ENCODE measurements at regions not wholly inside any gene's neighbourhood (a gene's known extent, or its start where the extent isn't known, plus 50 kb on each side); places are given as distances from the start of the nearest gene placed in this dataset.

GRCh38 chr18:52286675-52287074, 53.3 kb upstream of the DCC start:
- no peak for DNase-seq (ENCODE audit: low spot score)
- no peaks in the 10 kb centered on the region for H3K9me3 ChIP-seq (ENCODE audit: low read depth)

GRCh38 chr18:52287151-52287550, 52.8 kb upstream of the DCC start:
- Histone ChIP-seq H3K4me2 (no peak overlapping the region), H3K4me1 (no peaks in the 10 kb centered on the region), H4K20me1 (ENCODE audit: low read depth) (no peaks in the 10 kb centered on the region), H3K36me3 (no peaks in the 10 kb centered on the region), H3F3A (ENCODE audit: low read depth) (no peaks in the 10 kb centered on the region), H3K9ac (no peak overlapping the region), H2AFZ (replicated peaks) (no peak overlapping the region), H3K27ac (no peak overlapping the region), H3K9me3 (ENCODE audit: low read depth) (no peaks in the 10 kb centered on the region), H3K4me3 (no peak overlapping the region), H3K79me2 (ENCODE audit: low read depth) (no peaks in the 10 kb centered on the region), H3K27me3 (no peaks in the 10 kb centered on the region)
- H3K36me3 Mint-ChIP-seq: no peaks in the 10 kb centered on the region
- no peak overlapping the region for H3K4me3 Mint-ChIP-seq
- TF ChIP-seq EZH2phosphoT487 (IDR thresholded peaks at IDR 0.05): no peak
- no peak for DNase-seq (ENCODE audit: low spot score)
- H3K27me3 Mint-ChIP-seq (ENCODE audit: insufficient read depth, low read depth): no peaks in the 10 kb centered on the region
- H3K27ac Mint-ChIP-seq: no peak overlapping the region
- H3K9me3 Mint-ChIP-seq: no peaks in the 10 kb centered on the region
- peaks cover 15% of the 10 kb centered on the region for H3K4me1 Mint-ChIP-seq

More at GRCh38 chr18:52286675-52287074, 53.3 kb upstream of the DCC start:
- H3K9me3 Mint-ChIP-seq: no peaks in the 10 kb centered on the region
- H3K4me3 Mint-ChIP-seq: no peak overlapping the region
- Histone ChIP-seq H2AFZ (replicated peaks) (no peak overlapping the region), H4K20me1 (ENCODE audit: low read depth) (no peaks in the 10 kb centered on the region), H3K36me3 (no peaks in the 10 kb centered on the region), H3K79me2 (ENCODE audit: low read depth) (no peaks in the 10 kb centered on the region), H3K4me2 (no peak overlapping the region), H3K9ac (no peak overlapping the region), H3K27ac (no peak overlapping the region), H3K4me3 (no peak overlapping the region), H3K4me1 (no peaks in the 10 kb centered on the region), H3K27me3 (no peaks in the 10 kb centered on the region), H3F3A (ENCODE audit: low read depth) (no peaks in the 10 kb centered on the region)
- peak overlapping the region; percentile 7 for H3K27ac Mint-ChIP-seq
- TF ChIP-seq EZH2phosphoT487 (IDR thresholded peaks at IDR 0.05) (no peak), EZH2 (IDR thresholded peaks at IDR 0.05) (no peak), CTCF (IDR thresholded peaks at IDR 0.05) (no peak)
- H3K36me3 Mint-ChIP-seq: no peaks in the 10 kb centered on the region
- no peaks in the 10 kb centered on the region for H3K27me3 Mint-ChIP-seq (ENCODE audit: insufficient read depth, low read depth)
- H3K4me1 Mint-ChIP-seq: peaks cover 15% of the 10 kb centered on the region

- Mint-ChIP-seq H3K9me3 (no peaks in the 10 kb centered on the region), H3K4me1 (peaks cover 15% of the 10 kb centered on the region), H3K4me3 (no peak overlapping the region), H3K36me3 (no peaks in the 10 kb centered on the region), H3K27me3 (ENCODE audit: insufficient read depth, low read depth) (no peaks in the 10 kb centered on the region), H3K27ac (no peak overlapping the region)
- Histone ChIP-seq H3K36me3 (no peaks in the 10 kb centered on the region), H3K27me3 (no peaks in the 10 kb centered on the region), H4K20me1 (ENCODE audit: low read depth) (no peaks in the 10 kb centered on the region), H3K4me3 (no peak overlapping the region), H3F3A (ENCODE audit: low read depth) (no peaks in the 10 kb centered on the region), H2AFZ (replicated peaks) (no peak overlapping the region), H3K79me2 (ENCODE audit: low read depth) (no peaks in the 10 kb centered on the region), H3K4me1 (no peaks in the 10 kb centered on the region), H3K27ac (no peak overlapping the region), H3K4me2 (no peak overlapping the region), H3K9me3 (ENCODE audit: low read depth) (no peaks in the 10 kb centered on the region), H3K9ac (no peak overlapping the region)
- TF ChIP-seq CTCF (IDR thresholded peaks at IDR 0.05) (peak; percentile 97), EZH2 (IDR thresholded peaks at IDR 0.05) (no peak), EZH2phosphoT487 (IDR thresholded peaks at IDR 0.05) (no peak)
- DNase-seq (ENCODE audit: low spot score): peak; percentile 66
Observed at GRCh38 chr18:52288403-52289004, 51.5 kb upstream of the DCC start.

GRCh38 chr18:52289392-52289791, 50.6 kb upstream of the DCC start:
- Histone ChIP-seq H3K9me3 (ENCODE audit: low read depth) (no peaks in the 10 kb centered on the region), H3K4me2 (no peak overlapping the region), H3K79me2 (ENCODE audit: low read depth) (no peaks in the 10 kb centered on the region), H2AFZ (replicated peaks) (no peak overlapping the region), H3K9ac (no peak overlapping the region), H4K20me1 (ENCODE audit: low read depth) (no peaks in the 10 kb centered on the region), H3K36me3 (no peaks in the 10 kb centered on the region), H3K27me3 (no peaks in the 10 kb centered on the region), H3K4me3 (no peak overlapping the region), H3F3A (ENCODE audit: low read depth) (no peaks in the 10 kb centered on the region), H3K27ac (no peak overlapping the region), H3K4me1 (no peaks in the 10 kb centered on the region)
- Mint-ChIP-seq H3K27me3 (ENCODE audit: insufficient read depth, low read depth) (no peaks in the 10 kb centered on the region), H3K4me3 (no peak overlapping the region), H3K36me3 (no peaks in the 10 kb centered on the region), H3K27ac (no peak overlapping the region), H3K9me3 (no peaks in the 10 kb centered on the region), H3K4me1 (peaks cover 15% of the 10 kb centered on the region)
- TF ChIP-seq EZH2 (IDR thresholded peaks at IDR 0.05) (no peak), CTCF (IDR thresholded peaks at IDR 0.05) (no peak), EZH2phosphoT487 (IDR thresholded peaks at IDR 0.05) (no peak)
- no peak for DNase-seq (ENCODE audit: low spot score)

All from neural progenitor cell (in vitro differentiated cells).